Fibroblast of villous mesenchyme (primary cell): ENCODE measurements at regions not wholly inside any gene's neighbourhood (a gene's known extent, or its start where the extent isn't known, plus 50 kb on each side); places are given as distances from the start of the nearest gene placed in this dataset.
"Not testable (repeated sequence)": the region's sequence is repeated elsewhere in the genome, so short reads cannot be mapped to it uniquely, and the experiment has no call there.

Source experiments
- DNase-seq: peaks from one replicate; pipeline ENCODE4 v3.0.0-alpha.2; 2010; ENCODE audit warnings: low read depth
- H3K4me3 ChIP-seq: 2 replicates; pipeline ENCODE4 v1.5.1; 2011; ENCODE audit warnings: low read depth, mild to moderate bottlenecking, low read length
- CTCF ChIP-seq: IDR thresholded peaks from 2 replicates; pipeline ENCODE4 v1.5.1; 2012; ENCODE audit warnings: low read depth, mild to moderate bottlenecking, low read length; ENCODE audit not compliant: insufficient read depth

DNA sequence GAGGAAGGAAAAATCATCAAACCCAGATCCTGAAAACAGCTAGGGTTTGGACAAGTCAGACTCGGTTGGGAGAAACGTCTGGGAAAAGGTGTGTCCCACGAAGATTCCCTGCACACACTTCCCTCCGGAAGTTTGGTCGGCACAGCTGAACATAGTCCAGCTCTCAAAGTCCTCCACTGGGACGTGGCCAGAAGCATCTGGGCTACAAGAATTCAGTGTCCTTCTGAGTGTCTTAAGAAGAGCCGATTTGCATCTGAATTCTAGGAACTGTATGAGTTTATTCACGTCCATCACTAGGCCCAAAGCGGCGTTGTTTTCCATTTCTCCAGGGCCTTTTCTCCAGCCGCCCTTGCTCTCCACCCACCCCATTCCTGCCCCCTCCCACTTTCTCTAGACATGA, 109.1 kb downstream of the C17orf67 start:
- TF ChIP-seq CTCF: no peak
- no peak overlapping the region for H3K4me3 ChIP-seq
- no peak for DNase-seq

- no peak for TF ChIP-seq CTCF
Observed at GRCh38 chr17:56725144-56725543, 108.6 kb downstream of the C17orf67 start.

GRCh38 chr17:56727876-56728617, 105.7 kb downstream of the C17orf67 start:
- no peak for DNase-seq
- TF ChIP-seq CTCF: no peak
- no peak overlapping the region for H3K4me3 ChIP-seq

More at GRCh38 chr17:56725144-56725543, 108.6 kb downstream of the C17orf67 start:
- no peak overlapping the region for H3K4me3 ChIP-seq
- DNase-seq: peak; percentile 66

GRCh38 chr17:56731096-56731495, 102.6 kb downstream of the C17orf67 start:
- not testable (repeated sequence) for DNase-seq

GRCh38 chr17:56733833-56734232, 99.9 kb downstream of the C17orf67 start:
- H3K4me3 ChIP-seq: no peak overlapping the region
- TF ChIP-seq CTCF: no peak

More at GRCh38 chr17:56731096-56731495, 102.6 kb downstream of the C17orf67 start:
- not testable (repeated sequence) for H3K4me3 ChIP-seq

DNA sequence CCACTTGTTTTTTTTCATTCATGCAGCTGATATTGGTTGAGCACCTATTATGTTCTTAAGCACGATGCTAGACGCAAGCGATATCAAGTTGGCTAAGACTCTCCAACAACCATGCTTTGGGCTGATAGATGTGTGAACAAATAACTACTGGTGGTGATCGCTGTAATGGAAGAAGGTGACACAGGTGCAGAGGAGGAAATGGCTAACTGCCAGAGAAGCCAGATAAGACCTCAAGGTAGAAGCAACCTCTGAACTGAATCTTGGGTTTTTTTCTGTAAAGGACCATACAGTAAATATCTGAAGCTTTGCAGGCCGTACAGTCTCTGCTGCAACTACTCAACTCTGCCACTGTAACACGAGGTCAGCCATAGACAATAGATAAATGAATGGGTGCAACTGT, 97.9 kb downstream of the C17orf67 start:
- DNase-seq: no peak
- no peak overlapping the region for H3K4me3 ChIP-seq
- TF ChIP-seq CTCF: no peak

More at GRCh38 chr17:56733833-56734232, 99.9 kb downstream of the C17orf67 start:
- DNase-seq: no peak

- peak; percentile 53 for DNase-seq
- H3K4me3 ChIP-seq: no peak overlapping the region
- no peak for TF ChIP-seq CTCF
Observed at GRCh38 chr17:56737421-56738161, 96.1 kb downstream of the C17orf67 start.
